Stomach (tissue), 4 donors: ENCODE measurements at regions not wholly inside any gene's neighbourhood (a gene's known extent, or its start where the extent isn't known, plus 50 kb on each side); places are given as distances from the start of the nearest gene placed in this dataset.

Experiments used
- POLR2A ChIP-seq, 4 donors: fragments of 450-650 bp; IDR thresholded peaks; one replicate each; pipeline ENCODE4 v1.6.1; 2016; ENCODE audit warnings: antibody characterized with exemption in 4 of 4, control low read depth in 2 of 4, mild to moderate bottlenecking in 1 of 4, moderate library complexity in 1 of 4
- POLR2AphosphoS5 ChIP-seq, 3 donors: sonication (generic); formaldehyde crosslinking; IDR thresholded peaks; one replicate each; pipeline ENCODE4 v1.6.1; 2016; ENCODE audit warnings: antibody characterized with exemption in 3 of 3
- TF ChIP-seq, protein P1 (sequence below), 7 experiments: fragments of 450-650 bp in 4 of 7; fragments of 200-600 bp in 3 of 7; sonication (generic) in 3 of 7; IDR thresholded peaks; one replicate each; pipeline ENCODE4 v1.5.1; 2016 to 2019; ENCODE audit warnings: antibody characterized with exemption in 7 of 7, control low read depth in 2 of 7, mild to moderate bottlenecking in 1 of 7

DNA sequence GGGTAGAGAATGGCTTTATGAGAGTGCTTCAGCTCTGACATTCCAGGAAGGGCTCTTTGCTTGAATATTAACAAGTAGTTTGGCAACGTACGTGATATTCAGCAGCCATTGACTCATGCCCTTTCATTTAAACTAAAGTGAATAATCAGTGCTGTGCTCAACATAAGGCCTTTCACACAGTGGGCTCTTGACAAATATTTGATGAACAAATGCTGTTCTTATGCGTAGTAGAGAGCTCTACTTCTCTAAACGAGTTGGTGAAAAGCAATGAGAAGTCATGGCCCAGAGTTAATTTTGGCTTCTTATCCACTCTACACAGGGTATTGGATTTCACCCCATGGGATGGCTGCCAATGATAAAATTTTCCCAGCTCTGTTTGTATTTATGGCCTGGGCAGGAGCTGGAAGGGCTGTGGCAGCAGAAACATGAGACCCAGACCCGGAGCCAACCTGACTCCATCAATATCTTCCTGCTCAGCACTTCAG, 338.9 kb downstream of the CCDC85A start:
- TF ChIP-seq POLR2AphosphoS5 (IDR thresholded peaks at IDR 0.05): no peak
- TF ChIP-seq, protein P1, sequence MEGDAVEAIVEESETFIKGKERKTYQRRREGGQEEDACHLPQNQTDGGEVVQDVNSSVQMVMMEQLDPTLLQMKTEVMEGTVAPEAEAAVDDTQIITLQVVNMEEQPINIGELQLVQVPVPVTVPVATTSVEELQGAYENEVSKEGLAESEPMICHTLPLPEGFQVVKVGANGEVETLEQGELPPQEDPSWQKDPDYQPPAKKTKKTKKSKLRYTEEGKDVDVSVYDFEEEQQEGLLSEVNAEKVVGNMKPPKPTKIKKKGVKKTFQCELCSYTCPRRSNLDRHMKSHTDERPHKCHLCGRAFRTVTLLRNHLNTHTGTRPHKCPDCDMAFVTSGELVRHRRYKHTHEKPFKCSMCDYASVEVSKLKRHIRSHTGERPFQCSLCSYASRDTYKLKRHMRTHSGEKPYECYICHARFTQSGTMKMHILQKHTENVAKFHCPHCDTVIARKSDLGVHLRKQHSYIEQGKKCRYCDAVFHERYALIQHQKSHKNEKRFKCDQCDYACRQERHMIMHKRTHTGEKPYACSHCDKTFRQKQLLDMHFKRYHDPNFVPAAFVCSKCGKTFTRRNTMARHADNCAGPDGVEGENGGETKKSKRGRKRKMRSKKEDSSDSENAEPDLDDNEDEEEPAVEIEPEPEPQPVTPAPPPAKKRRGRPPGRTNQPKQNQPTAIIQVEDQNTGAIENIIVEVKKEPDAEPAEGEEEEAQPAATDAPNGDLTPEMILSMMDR (IDR thresholded peaks at IDR 0.05): no peak
- no peak for TF ChIP-seq POLR2A (IDR thresholded peaks at IDR 0.05)
